ENCODE measurements at regions not wholly inside any gene's neighbourhood (a gene's known extent, or its start where the extent isn't known, plus 50 kb on each side); places are given as distances from the start of the nearest gene placed in this dataset.

DNA sequence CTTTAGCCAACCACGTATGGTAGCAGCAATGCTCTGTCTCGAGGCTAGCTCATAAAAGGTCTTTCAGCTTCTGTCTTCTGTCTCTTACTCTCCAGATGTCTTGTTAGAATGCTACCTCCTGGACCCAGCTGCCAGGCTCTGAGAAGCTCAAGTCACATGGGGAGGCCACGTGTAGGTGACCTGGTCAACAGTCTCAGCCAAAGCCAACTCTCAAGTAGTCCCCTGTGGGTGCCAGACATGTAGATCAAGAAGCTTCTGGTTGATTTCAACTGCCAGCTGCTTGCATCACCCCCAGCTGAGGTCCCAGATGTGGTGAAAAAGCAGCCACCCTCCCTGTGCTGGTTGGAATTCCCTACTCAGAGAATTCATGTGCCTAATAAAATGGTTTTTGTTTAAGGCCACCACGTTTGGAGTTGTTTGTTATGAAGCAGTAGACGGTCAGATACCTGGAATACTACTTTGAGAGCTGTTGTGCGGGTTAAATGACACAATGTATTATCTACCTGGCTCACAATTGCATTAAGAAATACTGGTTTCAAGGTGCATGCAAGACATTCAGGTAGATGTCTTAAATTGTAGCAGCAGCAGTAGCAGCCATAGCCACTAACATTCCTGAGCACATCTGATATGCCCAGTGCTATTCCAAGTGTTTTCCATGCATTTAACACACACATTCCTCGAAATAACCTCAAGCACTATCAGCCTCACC is 131.0 kb upstream of the RFC3 start:
- no peak for DNase-seq (ENCODE audit: low spot score in 2 of 2)
- Histone ChIP-seq H3K9me3 (no peaks in the 10 kb centered on the region), H3K27me3 (no peaks in the 10 kb centered on the region), H3K4me3 (no peak overlapping the region), H3K27ac (no peak overlapping the region), H3K36me3 (no peaks in the 10 kb centered on the region), H3K4me1 (no peaks in the 10 kb centered on the region)
- TF ChIP-seq POLR2AphosphoS5 (IDR thresholded peaks at IDR 0.05) (no peak), POLR2A (IDR thresholded peaks at IDR 0.05) (no peak), EP300 (IDR thresholded peaks at IDR 0.05) (no peak)
- TF ChIP-seq, protein P1, sequence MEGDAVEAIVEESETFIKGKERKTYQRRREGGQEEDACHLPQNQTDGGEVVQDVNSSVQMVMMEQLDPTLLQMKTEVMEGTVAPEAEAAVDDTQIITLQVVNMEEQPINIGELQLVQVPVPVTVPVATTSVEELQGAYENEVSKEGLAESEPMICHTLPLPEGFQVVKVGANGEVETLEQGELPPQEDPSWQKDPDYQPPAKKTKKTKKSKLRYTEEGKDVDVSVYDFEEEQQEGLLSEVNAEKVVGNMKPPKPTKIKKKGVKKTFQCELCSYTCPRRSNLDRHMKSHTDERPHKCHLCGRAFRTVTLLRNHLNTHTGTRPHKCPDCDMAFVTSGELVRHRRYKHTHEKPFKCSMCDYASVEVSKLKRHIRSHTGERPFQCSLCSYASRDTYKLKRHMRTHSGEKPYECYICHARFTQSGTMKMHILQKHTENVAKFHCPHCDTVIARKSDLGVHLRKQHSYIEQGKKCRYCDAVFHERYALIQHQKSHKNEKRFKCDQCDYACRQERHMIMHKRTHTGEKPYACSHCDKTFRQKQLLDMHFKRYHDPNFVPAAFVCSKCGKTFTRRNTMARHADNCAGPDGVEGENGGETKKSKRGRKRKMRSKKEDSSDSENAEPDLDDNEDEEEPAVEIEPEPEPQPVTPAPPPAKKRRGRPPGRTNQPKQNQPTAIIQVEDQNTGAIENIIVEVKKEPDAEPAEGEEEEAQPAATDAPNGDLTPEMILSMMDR (IDR thresholded peaks at IDR 0.05): no peak
- 68% methylated on average over 7 of the region's 7 CpGs for WGBS

DNA sequence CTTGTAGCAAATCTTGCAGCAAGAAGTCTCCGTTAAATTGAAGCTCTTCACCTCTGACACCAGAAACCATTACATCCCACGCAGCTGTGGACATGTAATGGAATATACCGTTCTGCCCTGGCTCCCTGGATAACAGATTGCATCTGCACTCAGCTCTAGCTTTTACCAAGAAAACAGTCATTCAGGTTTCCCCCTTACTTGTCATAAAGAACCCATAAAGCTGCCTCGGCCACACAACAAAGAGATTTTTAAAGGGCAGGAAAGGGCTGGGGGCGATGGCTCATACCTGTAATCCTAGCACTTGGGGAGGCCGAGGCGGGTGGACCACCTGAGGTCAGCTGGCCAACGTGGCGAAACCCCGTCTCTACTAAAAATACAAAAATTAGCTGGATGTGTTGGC is 127.6 kb upstream of the RFC3 start:
- no peaks in the 10 kb centered on the region for H3K27me3 ChIP-seq
- H3K4me1 ChIP-seq: no peaks in the 10 kb centered on the region
- TF ChIP-seq POLR2AphosphoS5 (IDR thresholded peaks at IDR 0.05) (no peak), EP300 (IDR thresholded peaks at IDR 0.05) (no peak), POLR2A (IDR thresholded peaks at IDR 0.05) (no peak)
- TF ChIP-seq, protein P1 (IDR thresholded peaks at IDR 0.05): no peak
- H3K27ac ChIP-seq: no peak overlapping the region
- WGBS: 90% methylated on average over 10 of the region's 10 CpGs
- no peak overlapping the region for H3K4me3 ChIP-seq
- no peaks in the 10 kb centered on the region for H3K36me3 ChIP-seq
- no peaks in the 10 kb centered on the region for H3K9me3 ChIP-seq
- no peak for DNase-seq (ENCODE audit: low spot score in 2 of 2)

DNA sequence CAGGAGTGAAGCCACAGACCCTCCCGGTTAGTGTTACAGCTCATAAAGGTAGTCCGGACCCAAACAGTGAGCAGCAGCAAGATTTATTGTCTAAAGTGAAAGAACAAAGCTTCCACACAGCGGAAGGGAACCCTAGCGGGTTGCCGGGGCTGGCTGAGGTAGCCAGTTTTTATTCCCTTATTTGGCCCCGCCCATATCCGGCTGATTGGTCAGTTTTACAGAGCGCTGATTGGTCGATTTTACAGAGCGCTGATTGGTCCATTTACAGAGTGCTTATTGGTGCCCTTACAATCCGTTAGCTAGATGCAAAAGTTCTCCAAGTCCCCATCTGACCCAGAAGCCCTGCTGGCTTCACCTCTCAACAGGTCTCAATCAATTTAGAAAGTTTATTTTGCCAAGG is 126.0 kb upstream of the RFC3 start:
- Histone ChIP-seq H3K4me3 (no peak overlapping the region), H3K27me3 (no peaks in the 10 kb centered on the region), H3K9me3 (no peaks in the 10 kb centered on the region), H3K4me1 (no peaks in the 10 kb centered on the region), H3K36me3 (no peaks in the 10 kb centered on the region), H3K27ac (no peak overlapping the region)
- no peak for DNase-seq (ENCODE audit: low spot score in 2 of 2)
- TF ChIP-seq POLR2A (IDR thresholded peaks at IDR 0.05): no peak
- TF ChIP-seq, protein P1 (IDR thresholded peaks at IDR 0.05): no peak
- TF ChIP-seq EP300 (IDR thresholded peaks at IDR 0.05): no peak
- no peak for TF ChIP-seq POLR2AphosphoS5 (IDR thresholded peaks at IDR 0.05)
- 94% methylated on average over 11 of the region's 11 CpGs for WGBS

DNA sequence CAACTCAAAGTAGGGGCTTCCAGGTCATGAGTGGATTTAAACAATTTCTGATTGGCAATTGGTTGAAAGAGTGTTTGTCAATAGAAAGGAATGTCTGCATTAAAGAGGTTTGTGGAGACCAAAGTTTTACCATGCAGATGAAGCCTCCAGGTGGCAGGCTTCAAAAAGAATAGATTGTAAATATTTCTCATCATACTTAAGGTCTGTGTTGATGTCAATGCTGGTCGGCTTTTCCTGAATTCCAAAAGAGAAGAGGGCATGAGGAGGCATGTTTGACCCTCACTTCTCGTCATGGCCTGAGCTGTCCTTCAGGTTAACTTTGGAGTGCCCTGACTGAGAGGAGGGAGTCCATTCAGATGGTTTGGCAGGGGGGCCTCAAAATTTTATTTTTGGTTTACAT is 125.4 kb upstream of the RFC3 start:
- Histone ChIP-seq H3K36me3 (no peaks in the 10 kb centered on the region), H3K27me3 (no peaks in the 10 kb centered on the region), H3K27ac (no peak overlapping the region), H3K9me3 (no peaks in the 10 kb centered on the region), H3K4me3 (no peak overlapping the region), H3K4me1 (no peaks in the 10 kb centered on the region)
- no peak for DNase-seq (ENCODE audit: low spot score in 2 of 2)
- no peak for TF ChIP-seq POLR2A (IDR thresholded peaks at IDR 0.05)
- TF ChIP-seq, protein P1 (IDR thresholded peaks at IDR 0.05): no peak
- no peak for TF ChIP-seq POLR2AphosphoS5 (IDR thresholded peaks at IDR 0.05)
- no peak for TF ChIP-seq EP300 (IDR thresholded peaks at IDR 0.05)
- 75% methylated on average over 2 of the region's 2 CpGs for WGBS

DNA sequence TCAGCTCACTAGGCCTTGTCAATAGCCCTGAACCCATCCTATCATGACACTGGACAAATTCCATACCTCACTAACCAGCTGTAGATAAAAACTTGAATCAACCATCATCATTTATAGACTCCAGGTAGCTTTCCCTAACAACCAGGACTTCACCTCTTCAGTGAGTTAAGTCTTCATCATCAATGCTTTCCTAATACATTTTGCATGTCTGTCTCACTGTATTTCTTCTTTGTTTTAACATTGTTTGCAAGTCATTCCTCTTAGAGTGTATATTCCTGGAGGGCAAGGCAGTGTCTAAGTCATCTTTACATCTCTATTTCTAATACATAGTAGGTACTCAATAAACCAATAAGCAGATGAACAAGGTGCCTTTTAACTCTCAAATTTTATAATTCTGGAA is 123.4 kb upstream of the RFC3 start:
- TF ChIP-seq EP300 (IDR thresholded peaks at IDR 0.05): no peak
- TF ChIP-seq, protein P1 (IDR thresholded peaks at IDR 0.05): no peak
- no peak for TF ChIP-seq POLR2A (IDR thresholded peaks at IDR 0.05)
- TF ChIP-seq POLR2AphosphoS5 (IDR thresholded peaks at IDR 0.05): no peak
- no peaks in the 10 kb centered on the region for H3K36me3 ChIP-seq
- no peaks in the 10 kb centered on the region for H3K27me3 ChIP-seq
- DNase-seq (ENCODE audit: low spot score in 2 of 2): no peak
- H3K4me3 ChIP-seq: no peak overlapping the region
- H3K4me1 ChIP-seq: no peaks in the 10 kb centered on the region
- H3K9me3 ChIP-seq: no peaks in the 10 kb centered on the region
- no peak overlapping the region for H3K27ac ChIP-seq
